Fibroblast of upper back skin (primary cell): ENCODE measurements at regions not wholly inside any gene's neighbourhood (a gene's known extent, or its start where the extent isn't known, plus 50 kb on each side); places are given as distances from the start of the nearest gene placed in this dataset.
A peak's percentile ranks its signal among the peaks of the same experiment; 100 is the strongest.

Experiments
- DNase-seq: peaks from one replicate; pipeline ENCODE4 v3.0.0-alpha.2; 2013

- peak; percentile 98 for DNase-seq
Measured at GRCh38 chr13:29923554-29924481, 73.4 kb upstream of the UBL3 start.

GRCh38 chr13:29922896-29923295 is 72.5 kb upstream of the UBL3 start:
- peak; percentile 89 for DNase-seq

GRCh38 chr13:29922281-29922821 is 71.9 kb upstream of the UBL3 start:
- DNase-seq: peak; percentile 68

- DNase-seq: no peak
Measured at GRCh38 chr13:29921542-29921941, 71.1 kb upstream of the UBL3 start.

- no peak for DNase-seq
Measured at GRCh38 chr13:29920025-29920643, 69.7 kb upstream of the UBL3 start.

- peak; percentile 92 for DNase-seq
Measured at GRCh38 chr13:29918845-29919244, 68.4 kb upstream of the UBL3 start.

- DNase-seq: peak; percentile 14
Measured at GRCh38 chr13:29917650-29918049, 67.2 kb upstream of the UBL3 start.

GRCh38 chr13:29914581-29914980 is 64.2 kb upstream of the UBL3 start:
- DNase-seq: no peak

- DNase-seq: no peak
Measured at GRCh38 chr13:29911781-29912418, 61.5 kb upstream of the UBL3 start.

- DNase-seq: peak; percentile 54
Measured at GRCh38 chr13:29909975-29910674, 59.7 kb upstream of the UBL3 start.

GRCh38 chr13:29909081-29909730 is 58.8 kb upstream of the UBL3 start:
- no peak for DNase-seq

GRCh38 chr13:29908416-29909080 is 58.1 kb upstream of the UBL3 start:
- peak; percentile 82 for DNase-seq

- no peak for DNase-seq
Measured at GRCh38 chr13:29907670-29908069, 57.3 kb upstream of the UBL3 start.

GRCh38 chr13:29906432-29907011 is 56.1 kb upstream of the UBL3 start:
- no peak for DNase-seq

- peak; percentile 36 for DNase-seq
Measured at GRCh38 chr13:29905845-29906244, 55.4 kb upstream of the UBL3 start.

- no peak for DNase-seq
Measured at GRCh38 chr13:29903996-29904395, 53.6 kb upstream of the UBL3 start.

GRCh38 chr13:29903543-29903942 is 53.1 kb upstream of the UBL3 start:
- DNase-seq: no peak

GRCh38 chr13:29902632-29903305 is 52.4 kb upstream of the UBL3 start:
- DNase-seq: no peak

GRCh38 chr13:29901710-29902631 is 51.6 kb upstream of the UBL3 start:
- DNase-seq: peak; percentile 98
